ENCODE measurements at regions not wholly inside any gene's neighbourhood (a gene's known extent, or its start where the extent isn't known, plus 50 kb on each side); places are given as distances from the start of the nearest gene placed in this dataset.

DNA sequence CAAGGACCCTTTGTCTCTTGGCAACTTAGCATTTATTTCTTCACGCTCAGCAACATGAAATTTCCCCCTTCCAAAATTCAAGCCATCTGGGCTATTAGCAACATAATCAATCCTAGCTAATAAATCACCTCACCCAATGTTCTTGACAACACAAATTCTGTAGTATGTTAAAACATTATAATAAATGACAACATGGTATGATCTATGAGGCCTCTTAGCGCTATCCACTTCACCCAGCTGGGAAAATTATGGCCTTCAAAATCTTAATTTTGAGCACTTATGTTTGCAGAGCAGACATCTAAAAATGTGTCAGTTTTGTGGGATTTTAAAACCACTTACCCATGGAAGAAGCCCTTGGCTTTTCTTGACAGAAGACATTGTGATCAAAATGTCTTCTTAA, 181.9 kb downstream of the HDGFL1 start:
- Histone ChIP-seq H4K20me1 (ENCODE audit: insufficient read depth, low read length) (no peaks in the 10 kb centered on the region), H3K9ac (ENCODE audit: low read depth, low read length) (no peak overlapping the region), H3K4me3 (ENCODE audit: low read depth in 1 of 2, low read length in 2 of 2) (no peak overlapping the region), H3K4me1 (ENCODE audit: insufficient read depth, low read length) (no peaks in the 10 kb centered on the region), H3K27me3 (ENCODE audit: insufficient read depth, low read length, poor library complexity) (no peaks in the 10 kb centered on the region), H3K79me2 (ENCODE audit: insufficient read depth, low read length) (no peaks in the 10 kb centered on the region), H2AFZ (ENCODE audit: low read depth, low read length) (no peak overlapping the region), H3K36me3 (ENCODE audit: insufficient read depth, low read length) (no peaks in the 10 kb centered on the region), H3K9me3 (ENCODE audit: insufficient read depth, low read length, severe bottlenecking) (no peaks in the 10 kb centered on the region), H3K27ac (ENCODE audit: low read length) (no peak overlapping the region), H3K4me2 (ENCODE audit: insufficient read depth, low read length) (no peak overlapping the region)
- TF ChIP-seq, protein P1, sequence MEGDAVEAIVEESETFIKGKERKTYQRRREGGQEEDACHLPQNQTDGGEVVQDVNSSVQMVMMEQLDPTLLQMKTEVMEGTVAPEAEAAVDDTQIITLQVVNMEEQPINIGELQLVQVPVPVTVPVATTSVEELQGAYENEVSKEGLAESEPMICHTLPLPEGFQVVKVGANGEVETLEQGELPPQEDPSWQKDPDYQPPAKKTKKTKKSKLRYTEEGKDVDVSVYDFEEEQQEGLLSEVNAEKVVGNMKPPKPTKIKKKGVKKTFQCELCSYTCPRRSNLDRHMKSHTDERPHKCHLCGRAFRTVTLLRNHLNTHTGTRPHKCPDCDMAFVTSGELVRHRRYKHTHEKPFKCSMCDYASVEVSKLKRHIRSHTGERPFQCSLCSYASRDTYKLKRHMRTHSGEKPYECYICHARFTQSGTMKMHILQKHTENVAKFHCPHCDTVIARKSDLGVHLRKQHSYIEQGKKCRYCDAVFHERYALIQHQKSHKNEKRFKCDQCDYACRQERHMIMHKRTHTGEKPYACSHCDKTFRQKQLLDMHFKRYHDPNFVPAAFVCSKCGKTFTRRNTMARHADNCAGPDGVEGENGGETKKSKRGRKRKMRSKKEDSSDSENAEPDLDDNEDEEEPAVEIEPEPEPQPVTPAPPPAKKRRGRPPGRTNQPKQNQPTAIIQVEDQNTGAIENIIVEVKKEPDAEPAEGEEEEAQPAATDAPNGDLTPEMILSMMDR (IDR thresholded peaks at IDR 0.05; ENCODE audit: borderline replicate concordance, extremely low read depth, low read length, poor library complexity, severe bottlenecking): no peak
- no peak for TF ChIP-seq EZH2 (IDR thresholded peaks at IDR 0.05; ENCODE audit: borderline replicate concordance, low read depth, low read length, severe bottlenecking)
- ATAC-seq (ENCODE audit: insufficient read depth, low read depth): no peak
- DNase-seq: no peak

DNA sequence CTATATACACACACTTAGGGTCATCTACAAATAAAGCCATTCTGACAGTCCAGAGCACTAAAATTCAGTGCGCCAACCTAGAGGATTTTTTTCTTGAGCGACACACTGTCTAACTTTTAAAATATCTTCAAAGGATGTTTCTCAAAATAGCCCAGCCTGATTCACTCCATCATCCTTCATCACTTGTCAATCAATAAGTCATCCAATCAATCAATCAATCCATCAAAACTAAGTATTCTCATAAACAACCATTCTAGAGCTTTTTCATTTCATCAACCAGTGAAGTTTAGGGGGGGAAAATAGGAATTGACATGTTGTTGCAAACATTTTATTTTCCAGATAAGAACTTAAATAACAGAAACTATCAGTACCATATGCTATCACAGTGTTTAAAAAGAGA, 183.2 kb downstream of the HDGFL1 start:
- H2AFZ ChIP-seq (ENCODE audit: low read depth, low read length): no peak overlapping the region
- ATAC-seq (ENCODE audit: insufficient read depth, low read depth) (no peak), DNase-seq (no peak)
- no peaks in the 10 kb centered on the region for H3K4me1 ChIP-seq (ENCODE audit: insufficient read depth, low read length)
- H3K36me3 ChIP-seq (ENCODE audit: insufficient read depth, low read length): no peaks in the 10 kb centered on the region
- H3K79me2 ChIP-seq (ENCODE audit: insufficient read depth, low read length): no peaks in the 10 kb centered on the region
- H3K9ac ChIP-seq (ENCODE audit: low read depth, low read length): no peak overlapping the region
- no peak overlapping the region for H3K4me2 ChIP-seq (ENCODE audit: insufficient read depth, low read length)
- no peaks in the 10 kb centered on the region for H3K9me3 ChIP-seq (ENCODE audit: insufficient read depth, low read length, severe bottlenecking)
- TF ChIP-seq, protein P1 (IDR thresholded peaks at IDR 0.05; ENCODE audit: borderline replicate concordance, extremely low read depth, low read length, poor library complexity, severe bottlenecking): no peak
- TF ChIP-seq EZH2 (IDR thresholded peaks at IDR 0.05; ENCODE audit: borderline replicate concordance, low read depth, low read length, severe bottlenecking): no peak
- H4K20me1 ChIP-seq (ENCODE audit: insufficient read depth, low read length): no peaks in the 10 kb centered on the region
- H3K27me3 ChIP-seq (ENCODE audit: insufficient read depth, low read length, poor library complexity): no peaks in the 10 kb centered on the region
- no peak overlapping the region for H3K27ac ChIP-seq (ENCODE audit: low read length)
- no peak overlapping the region for H3K4me3 ChIP-seq (ENCODE audit: low read depth in 1 of 2, low read length in 2 of 2)

DNA sequence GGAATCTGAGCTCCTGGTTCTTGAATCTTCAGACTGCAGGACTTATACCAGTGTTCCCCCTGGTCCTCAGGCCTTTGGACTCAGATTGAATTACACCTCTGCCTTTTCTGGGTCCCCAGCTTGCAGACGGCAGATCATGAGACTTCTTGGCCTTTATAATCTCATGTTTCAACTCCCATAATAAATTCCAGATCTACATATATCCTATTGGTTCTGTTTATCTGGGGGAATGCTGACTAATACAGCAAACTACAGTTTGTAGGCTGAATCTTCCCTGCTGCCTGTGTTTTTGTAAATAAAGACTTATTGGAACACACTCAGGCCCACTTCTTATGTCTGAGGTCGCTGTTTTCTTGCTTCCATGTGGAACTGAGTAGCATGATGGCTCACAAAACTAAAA, 184.7 kb downstream of the HDGFL1 start:
- no peak overlapping the region for H2AFZ ChIP-seq (ENCODE audit: low read depth, low read length)
- no peak for DNase-seq
- no peaks in the 10 kb centered on the region for H3K9me3 ChIP-seq (ENCODE audit: insufficient read depth, low read length, severe bottlenecking)
- no peak for TF ChIP-seq EZH2 (IDR thresholded peaks at IDR 0.05; ENCODE audit: borderline replicate concordance, low read depth, low read length, severe bottlenecking)
- TF ChIP-seq, protein P1 (IDR thresholded peaks at IDR 0.05; ENCODE audit: borderline replicate concordance, extremely low read depth, low read length, poor library complexity, severe bottlenecking): no peak
- H3K9ac ChIP-seq (ENCODE audit: low read depth, low read length): no peak overlapping the region
- no peaks in the 10 kb centered on the region for H4K20me1 ChIP-seq (ENCODE audit: insufficient read depth, low read length)
- no peaks in the 10 kb centered on the region for H3K79me2 ChIP-seq (ENCODE audit: insufficient read depth, low read length)
- no peak overlapping the region for H3K4me2 ChIP-seq (ENCODE audit: insufficient read depth, low read length)
- no peaks in the 10 kb centered on the region for H3K4me1 ChIP-seq (ENCODE audit: insufficient read depth, low read length)
- H3K27ac ChIP-seq (ENCODE audit: low read length): no peak overlapping the region
- no peak overlapping the region for H3K4me3 ChIP-seq (ENCODE audit: low read depth in 1 of 2, low read length in 2 of 2)
- H3K36me3 ChIP-seq (ENCODE audit: insufficient read depth, low read length): no peaks in the 10 kb centered on the region
- no peak for ATAC-seq (ENCODE audit: insufficient read depth, low read depth)
- no peaks in the 10 kb centered on the region for H3K27me3 ChIP-seq (ENCODE audit: insufficient read depth, low read length, poor library complexity)

- Histone ChIP-seq H3K79me2 (ENCODE audit: insufficient read depth, low read length) (no peaks in the 10 kb centered on the region), H3K4me1 (ENCODE audit: insufficient read depth, low read length) (no peaks in the 10 kb centered on the region), H3K27ac (ENCODE audit: low read length) (no peak overlapping the region), H3K36me3 (ENCODE audit: insufficient read depth, low read length) (no peaks in the 10 kb centered on the region), H3K27me3 (ENCODE audit: insufficient read depth, low read length, poor library complexity) (no peaks in the 10 kb centered on the region), H3K9ac (ENCODE audit: low read depth, low read length) (no peak overlapping the region), H3K4me2 (ENCODE audit: insufficient read depth, low read length) (no peak overlapping the region), H2AFZ (ENCODE audit: low read depth, low read length) (no peak overlapping the region), H3K4me3 (ENCODE audit: low read depth in 1 of 2, low read length in 2 of 2) (no peak overlapping the region), H3K9me3 (ENCODE audit: insufficient read depth, low read length, severe bottlenecking) (no peaks in the 10 kb centered on the region), H4K20me1 (ENCODE audit: insufficient read depth, low read length) (no peaks in the 10 kb centered on the region)
- no peak for ATAC-seq (ENCODE audit: insufficient read depth, low read depth)
- TF ChIP-seq EZH2 (IDR thresholded peaks at IDR 0.05; ENCODE audit: borderline replicate concordance, low read depth, low read length, severe bottlenecking): no peak
- DNase-seq: no peak
These were observed 186.2 kb downstream of the HDGFL1 start for GRCh38 chr6:22755605-22756004.

Data from DND-41 (cell line).